A673 (cell line): ENCODE measurements at regions not wholly inside any gene's neighbourhood (a gene's known extent, or its start where the extent isn't known, plus 50 kb on each side); places are given as distances from the start of the nearest gene placed in this dataset.
"Not testable (repeated sequence)": the region's sequence is repeated elsewhere in the genome, so short reads cannot be mapped to it uniquely, and the experiment has no call there.

Experiments used
- BruUV-seq: library from RNA; stranded (reverse); fragments of 400-500 nt; replicated peaks from 2 replicates; lab custom pipeline; 2021; lab: Mats Ljungman, UMichigan
- CTCF ChIA-PET: fragments of 300-600 bp; sonication (Branson Sonifier 250); formaldehyde crosslinking; loops from one replicate; lab custom pipeline; 2022; ENCODE audit warnings: antibody characterized with exemption; lab: Charles Lee
- POLR2A ChIA-PET: fragments of 300-600 bp; sonication (Branson Sonifier 250); formaldehyde crosslinking; loops from one replicate; lab custom pipeline; 2022; ENCODE audit warnings: antibody characterized with exemption; ENCODE audit not compliant: low non-redundant PET; lab: Charles Lee
- DNase-seq: peaks from one replicate; pipeline ENCODE4 v3.0.0-alpha.2; 2015; ENCODE audit warnings: low spot score
- H3K27ac ChIP-seq: fragments of 200-600 bp; sonication (generic); 2 replicates; pipeline ENCODE4 v1.5.1; 2016; ENCODE audit warnings: mixed run types, low read depth, mild to moderate bottlenecking, mixed read lengths, antibody characterized with exemption, low read length; ENCODE audit not compliant: poor library complexity, severe bottlenecking
- H3K27me3 ChIP-seq: fragments of 200-600 bp; sonication (generic); replicated peaks from 2 replicates; pipeline ENCODE4 v1.6.1; 2017; ENCODE audit warnings: mixed run types, low read depth, mild to moderate bottlenecking, mixed read lengths, antibody characterized with exemption, low read length; ENCODE audit not compliant: insufficient read depth, poor library complexity
- H3K36me3 ChIP-seq: fragments of 200-600 bp; sonication (generic); 2 replicates; pipeline ENCODE4 v1.6.1; 2016; ENCODE audit warnings: mixed run types, mild to moderate bottlenecking, mixed read lengths, antibody characterized with exemption, low read length; ENCODE audit not compliant: insufficient read depth, poor library complexity, severe bottlenecking
- H3K4me1 ChIP-seq: fragments of 200-600 bp; sonication (generic); 2 replicates; pipeline ENCODE4 v1.6.1; 2017; ENCODE audit warnings: mixed run types, mild to moderate bottlenecking, mixed read lengths, antibody characterized with exemption, low read length; ENCODE audit not compliant: insufficient read depth, poor library complexity, severe bottlenecking
- H3K4me3 ChIP-seq: fragments of 200-600 bp; sonication (generic); 2 replicates; pipeline ENCODE4 v1.5.1; 2016; ENCODE audit warnings: low read depth, mixed run types, mild to moderate bottlenecking, mixed read lengths, low read length; ENCODE audit not compliant: poor library complexity, severe bottlenecking
- H3K9me3 ChIP-seq: fragments of 200-600 bp; sonication (generic); 2 replicates; pipeline ENCODE4 v1.6.1; 2016; ENCODE audit warnings: mixed run types, low read depth, mild to moderate bottlenecking, mixed read lengths, antibody characterized with exemption, low read length; ENCODE audit not compliant: poor library complexity, severe bottlenecking
- EZH2 ChIP-seq: fragments of 200-600 bp; sonication (generic); IDR thresholded peaks from 2 replicates; pipeline ENCODE4 v1.6.1; 2017; ENCODE audit warnings: borderline replicate concordance, low read depth, mild to moderate bottlenecking, mixed read lengths, antibody characterized with exemption, low read length; ENCODE audit not compliant: poor library complexity, severe bottlenecking
- intact Hi-C: fragments of 100-400 bp; cut with micrococcal nuclease; formaldehyde crosslinking; loops from one replicate; pipeline ENCODE4 v1.10.0; 2022; ENCODE audit not compliant: unreplicated experiment
- TF ChIP-seq, protein P1 (sequence below): fragments of 300-800, 200-600 bp; sonication (generic); conservative IDR thresholded peaks from 2 replicates; pipeline ENCODE4 v1.5.1; 2017; ENCODE audit warnings: low read depth, mild to moderate bottlenecking, antibody characterized with exemption, low read length, moderate library complexity, mixed read lengths

DNA sequence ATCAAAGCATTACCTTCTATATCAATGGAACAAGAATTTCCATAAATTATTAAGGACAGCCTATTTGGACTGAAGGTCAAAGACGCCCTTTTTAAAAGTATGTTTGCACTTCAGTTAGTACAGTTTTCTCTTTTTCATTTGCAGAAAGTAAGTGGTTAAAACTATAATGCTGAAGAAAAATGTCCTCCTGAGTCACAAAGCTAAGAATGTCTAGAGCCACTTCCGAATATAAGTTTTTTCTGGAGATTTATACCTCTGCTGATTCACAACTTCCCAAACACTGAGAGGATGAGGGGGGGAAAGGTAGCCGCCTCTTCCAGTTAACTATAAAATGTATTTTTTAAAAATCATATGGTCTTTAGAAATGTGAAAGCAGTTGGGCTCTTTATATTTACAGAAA is 84.9 kb downstream of the DUSP6 start:
- no TSS peak for BruUV-seq
- no peaks in the 10 kb centered on the region for H3K36me3 ChIP-seq
- H3K4me3 ChIP-seq, result no peak overlapping the region
- no peak for TF ChIP-seq EZH2
- TF ChIP-seq, protein P1, sequence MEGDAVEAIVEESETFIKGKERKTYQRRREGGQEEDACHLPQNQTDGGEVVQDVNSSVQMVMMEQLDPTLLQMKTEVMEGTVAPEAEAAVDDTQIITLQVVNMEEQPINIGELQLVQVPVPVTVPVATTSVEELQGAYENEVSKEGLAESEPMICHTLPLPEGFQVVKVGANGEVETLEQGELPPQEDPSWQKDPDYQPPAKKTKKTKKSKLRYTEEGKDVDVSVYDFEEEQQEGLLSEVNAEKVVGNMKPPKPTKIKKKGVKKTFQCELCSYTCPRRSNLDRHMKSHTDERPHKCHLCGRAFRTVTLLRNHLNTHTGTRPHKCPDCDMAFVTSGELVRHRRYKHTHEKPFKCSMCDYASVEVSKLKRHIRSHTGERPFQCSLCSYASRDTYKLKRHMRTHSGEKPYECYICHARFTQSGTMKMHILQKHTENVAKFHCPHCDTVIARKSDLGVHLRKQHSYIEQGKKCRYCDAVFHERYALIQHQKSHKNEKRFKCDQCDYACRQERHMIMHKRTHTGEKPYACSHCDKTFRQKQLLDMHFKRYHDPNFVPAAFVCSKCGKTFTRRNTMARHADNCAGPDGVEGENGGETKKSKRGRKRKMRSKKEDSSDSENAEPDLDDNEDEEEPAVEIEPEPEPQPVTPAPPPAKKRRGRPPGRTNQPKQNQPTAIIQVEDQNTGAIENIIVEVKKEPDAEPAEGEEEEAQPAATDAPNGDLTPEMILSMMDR, result no peak
- no peak overlapping the region for H3K27ac ChIP-seq
- H3K4me1 ChIP-seq, result peaks cover 14% of the 10 kb centered on the region
- no peaks in the 10 kb centered on the region for H3K27me3 ChIP-seq
- intact Hi-C loops, result no loop called here
- H3K9me3 ChIP-seq, result no peaks in the 10 kb centered on the region
- ChIA-PET POLR2A (no interaction called here), CTCF (no interaction called here)
- no peak for DNase-seq

DNA sequence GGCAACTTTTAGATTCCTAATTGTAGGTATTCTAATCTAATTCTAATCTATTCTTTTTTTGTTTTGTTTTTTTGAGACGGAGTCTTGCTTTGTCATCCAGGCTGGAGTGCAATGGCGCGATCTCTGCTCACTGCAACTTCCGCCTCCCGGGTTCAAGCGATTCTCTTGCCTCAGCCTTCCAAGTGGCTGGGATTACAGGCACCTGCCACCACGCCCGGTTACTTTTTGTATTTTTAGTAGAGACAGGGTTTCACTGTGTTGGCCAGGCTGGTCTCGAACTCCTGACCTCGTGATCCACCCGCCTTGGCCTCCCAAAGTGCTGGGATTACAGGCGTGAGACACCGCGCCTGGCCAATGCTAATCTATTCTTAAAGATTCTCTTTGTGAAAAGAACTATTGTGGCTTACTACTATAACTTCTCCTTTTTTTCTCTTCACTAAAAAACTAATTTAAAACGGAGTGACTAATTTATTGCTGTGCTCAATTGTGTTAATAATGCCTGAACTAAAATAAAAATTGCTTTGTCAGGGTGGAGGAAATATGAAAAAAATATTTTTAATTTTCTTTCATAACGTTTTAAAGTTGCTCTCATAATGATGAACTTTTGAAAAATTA is 85.6 kb downstream of the DUSP6 start:
- POLR2A ChIA-PET, CTCF ChIA-PET, H3K27me3 ChIP-seq, H3K4me3 ChIP-seq, H3K27ac ChIP-seq, BruUV-seq, H3K36me3 ChIP-seq, DNase-seq, intact Hi-C loops, H3K9me3 ChIP-seq: not testable (repeated sequence)
- H3K4me1 ChIP-seq, result peaks cover 14% of the 10 kb centered on the region

DNA sequence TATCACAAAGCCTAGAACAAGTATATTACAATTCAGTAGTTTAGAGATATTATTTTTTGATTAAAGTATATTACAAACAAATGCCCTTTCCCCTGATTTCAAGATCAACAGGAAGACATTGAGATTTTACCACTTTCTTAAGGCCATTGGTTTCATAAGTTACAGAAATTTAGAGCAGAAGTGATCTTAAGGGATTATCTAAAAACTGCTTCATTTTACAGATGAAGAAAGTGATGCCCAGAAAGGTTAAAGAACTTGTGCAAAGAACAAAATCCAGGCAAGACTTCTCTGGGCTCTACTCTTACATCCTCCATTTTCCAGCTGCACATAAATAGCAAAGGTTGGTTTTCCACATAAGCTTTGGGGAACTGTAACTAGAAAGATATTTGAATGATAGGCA is 87.5 kb downstream of the DUSP6 start:
- Histone ChIP-seq H3K27me3 (no peaks in the 10 kb centered on the region), H3K27ac (no peak overlapping the region), H3K4me3 (no peak overlapping the region), H3K9me3 (no peaks in the 10 kb centered on the region), H3K36me3 (no peaks in the 10 kb centered on the region), H3K4me1 (peaks cover 25% of the 10 kb centered on the region)
- DNase-seq, result no peak
- intact Hi-C loops, result no loop called here
- ChIA-PET POLR2A (no interaction called here), CTCF (no interaction called here)
- no peak for TF ChIP-seq EZH2
- TF ChIP-seq, protein P1, result no peak
- BruUV-seq, result no TSS peak

DNA sequence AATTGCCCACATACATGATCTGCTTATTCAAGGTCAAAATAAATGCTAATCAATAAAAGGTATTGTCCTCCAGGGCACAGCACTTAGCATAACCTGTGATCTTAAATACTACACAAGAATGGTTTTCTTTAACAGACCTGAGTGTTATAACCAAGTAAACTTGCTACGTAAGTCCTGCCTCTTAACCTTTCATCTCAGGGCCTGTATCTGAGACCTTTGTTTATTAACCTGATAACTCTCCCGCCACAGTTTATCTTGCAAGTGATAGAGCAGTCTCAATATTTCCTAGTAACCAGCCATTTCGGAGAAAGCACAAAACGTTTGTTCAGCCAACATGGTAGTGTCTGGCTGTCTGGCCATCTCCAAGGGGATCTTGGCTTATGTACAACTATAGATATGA is 88.4 kb downstream of the DUSP6 start:
- BruUV-seq, result no TSS peak
- intact Hi-C loops, result no loop called here

More for the DNA sequence above, 88.4 kb downstream of the DUSP6 start:
- no peak for DNase-seq
- ChIA-PET POLR2A (no interaction called here), CTCF (no interaction called here)
- no peak overlapping the region for H3K27ac ChIP-seq
- H3K4me3 ChIP-seq, result no peak overlapping the region
- no peaks in the 10 kb centered on the region for H3K36me3 ChIP-seq
- no peaks in the 10 kb centered on the region for H3K9me3 ChIP-seq
- H3K4me1 ChIP-seq, result peaks cover 25% of the 10 kb centered on the region
- no peaks in the 10 kb centered on the region for H3K27me3 ChIP-seq
- no peak for TF ChIP-seq EZH2
- TF ChIP-seq, protein P1, result no peak
